Ovary (tissue), 3 donors: ENCODE measurements at regions not wholly inside any gene's neighbourhood (a gene's known extent, or its start where the extent isn't known, plus 50 kb on each side); places are given as distances from the start of the nearest gene placed in this dataset.

Source experiments
- CTCF ChIP-seq, 3 donors: fragments of 450-650 bp in 2 of 3; fragments of 200-600 bp in 1 of 3; IDR thresholded peaks; one replicate each; pipeline versions ENCODE4 v1.5.1 to v1.8.0; 2016 to 2022; ENCODE audit warnings: antibody characterized with exemption in 3 of 3, mild to moderate bottlenecking in 1 of 3
- EP300 ChIP-seq: sonication (generic); formaldehyde crosslinking; IDR thresholded peaks from one replicate; pipeline ENCODE4 v1.6.1; 2017; ENCODE audit warnings: antibody characterized with exemption
- POLR2A ChIP-seq: fragments of 450-650 bp; IDR thresholded peaks from one replicate; pipeline ENCODE4 v1.6.1; 2017; ENCODE audit warnings: antibody characterized with exemption, mild to moderate bottlenecking, moderate library complexity
- donor health status: DM: no; HTN: no; CAD: no.

- TF ChIP-seq CTCF (IDR thresholded peaks at IDR 0.05) (no peak), POLR2A (no peak), EP300 (no peak)
These were observed 503.5 kb downstream of the HS3ST4 start for GRCh38 chr16:26195225-26195624.
